H4 (cell line): ENCODE measurements at regions not wholly inside any gene's neighbourhood (a gene's known extent, or its start where the extent isn't known, plus 50 kb on each side); places are given as distances from the start of the nearest gene placed in this dataset.

Experiments used
- DNase-seq: peaks from one replicate; pipeline ENCODE4 v3.0.0-alpha.2; 2015; ENCODE audit warnings: low spot score

GRCh38 chr17:6325051-6325450 is 109.9 kb downstream of the AIPL1 start:
- DNase-seq = no peak

- DNase-seq = peak; percentile 12
These were observed 111.1 kb downstream of the AIPL1 start for GRCh38 chr17:6323626-6324356.

GRCh38 chr17:6322316-6322715 is 112.6 kb downstream of the AIPL1 start:
- no peak for DNase-seq

DNA sequence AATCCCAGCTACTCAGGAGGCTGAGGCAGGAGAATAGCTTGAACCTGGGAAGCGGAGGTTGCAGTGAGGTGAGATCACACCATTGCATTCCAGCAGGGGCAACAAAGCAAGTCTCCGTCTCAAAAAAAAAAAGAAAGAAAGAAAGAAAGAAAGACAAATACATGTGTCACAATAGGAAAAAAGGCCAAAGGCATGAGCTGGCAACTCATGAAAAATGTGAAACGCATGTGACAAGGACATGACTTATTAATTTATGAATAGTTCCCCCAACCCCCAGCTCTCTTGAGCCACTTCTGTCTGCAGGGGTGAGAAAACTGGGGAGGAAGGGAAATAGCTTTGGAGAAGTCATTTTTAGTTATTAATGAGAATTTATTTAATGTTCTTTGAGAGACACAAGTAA is 120.6 kb downstream of the AIPL1 start:
- no peak for DNase-seq

DNA sequence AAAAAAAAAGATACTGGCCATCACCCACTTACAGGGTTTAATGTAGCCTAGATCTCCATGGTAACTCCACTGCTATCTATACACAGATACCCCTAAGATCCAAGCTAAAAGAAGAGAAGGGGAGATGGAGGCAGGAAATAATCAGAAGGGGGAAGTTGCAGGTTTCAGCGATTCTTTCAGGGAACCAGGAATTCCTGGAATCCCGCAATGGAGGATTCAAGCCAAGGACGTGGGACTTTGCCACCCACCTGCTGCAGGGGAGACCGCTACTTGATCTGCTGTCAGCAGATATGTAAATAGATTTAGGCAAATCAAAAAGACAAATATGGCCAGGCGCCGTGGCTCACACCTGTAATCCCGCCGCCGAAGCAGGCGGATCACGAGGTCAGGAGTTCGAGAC is 121.1 kb downstream of the AIPL1 start:
- DNase-seq = no peak

GRCh38 chr17:6306820-6307219 is 128.1 kb downstream of the AIPL1 start:
- DNase-seq = no peak

- DNase-seq = no peak
These were observed 129.1 kb downstream of the AIPL1 start for GRCh38 chr17:6305613-6306360.

DNA sequence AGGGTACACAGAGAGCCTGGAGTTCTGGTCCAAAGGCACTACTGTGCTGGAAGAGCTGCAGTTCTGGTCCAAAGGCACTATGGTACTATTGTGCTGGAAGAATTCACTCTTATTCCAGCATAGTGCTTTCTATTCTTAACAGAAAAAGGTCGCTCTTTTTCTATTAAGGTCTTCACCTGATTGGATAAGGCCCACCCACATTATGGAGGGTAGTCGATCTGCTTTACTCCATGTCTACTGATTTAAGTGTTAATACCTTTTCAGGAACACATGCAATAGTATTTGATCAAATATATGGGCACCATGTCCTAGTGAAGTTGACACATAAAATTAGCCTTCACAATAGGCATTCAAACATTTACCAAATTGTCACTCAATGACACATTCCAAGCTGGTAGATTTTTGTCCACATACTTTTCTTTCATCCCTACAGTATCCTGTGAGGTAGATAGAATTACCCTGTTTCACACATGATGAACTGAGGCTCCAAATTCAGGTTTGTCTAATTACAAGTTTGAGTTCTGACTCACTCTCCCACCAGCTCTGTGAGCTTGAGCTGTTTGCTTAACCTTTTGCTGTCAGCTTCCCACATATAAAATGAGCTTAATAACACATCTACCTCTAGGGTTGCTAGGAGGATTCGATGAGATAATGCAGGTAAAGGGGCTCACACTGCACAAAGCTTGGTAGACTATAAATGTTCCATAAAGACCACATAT is 129.9 kb downstream of the AIPL1 start:
- DNase-seq = no peak

DNA sequence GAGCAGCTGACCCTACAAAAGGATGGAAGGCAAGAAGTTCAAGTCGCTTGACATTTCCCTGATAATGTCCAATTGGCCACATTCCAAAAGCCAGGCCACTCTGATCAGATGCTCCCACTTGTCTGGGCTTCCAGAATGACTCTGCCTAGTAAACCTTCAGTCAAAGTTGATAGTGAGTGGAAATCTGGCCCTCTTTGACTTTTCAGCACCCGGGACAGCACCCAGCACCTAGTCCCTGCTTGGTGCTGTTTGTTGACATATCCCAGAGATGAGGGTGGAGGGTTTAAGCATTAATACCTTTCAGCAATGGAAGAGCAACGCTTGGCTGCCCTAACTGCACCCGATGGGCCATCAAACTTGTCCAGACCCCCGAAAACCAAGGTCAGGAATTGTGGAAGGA is 131.3 kb downstream of the AIPL1 start:
- DNase-seq = no peak

GRCh38 chr17:6299275-6299674 is 135.6 kb downstream of the AIPL1 start:
- DNase-seq = no peak

DNA sequence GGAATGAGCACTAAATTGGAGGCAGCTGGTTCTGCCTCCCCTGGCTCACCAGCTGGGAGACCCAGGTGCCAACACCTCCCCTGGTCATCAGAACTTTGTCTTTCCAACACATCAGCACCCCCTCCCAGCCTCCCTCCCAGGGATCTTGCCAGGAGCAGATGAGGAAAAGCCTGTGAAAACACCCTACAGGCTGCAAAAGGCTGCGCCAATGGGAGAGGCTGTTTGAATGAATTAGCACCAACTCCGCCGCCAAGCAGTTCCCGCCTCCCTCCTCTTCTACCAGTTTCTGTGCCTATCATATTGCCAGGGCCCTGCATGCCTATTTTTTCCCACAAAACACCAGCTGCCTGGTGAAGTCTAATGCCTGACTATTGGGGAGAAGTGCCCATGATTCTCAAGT is 137.0 kb downstream of the AIPL1 start:
- DNase-seq = no peak

DNA sequence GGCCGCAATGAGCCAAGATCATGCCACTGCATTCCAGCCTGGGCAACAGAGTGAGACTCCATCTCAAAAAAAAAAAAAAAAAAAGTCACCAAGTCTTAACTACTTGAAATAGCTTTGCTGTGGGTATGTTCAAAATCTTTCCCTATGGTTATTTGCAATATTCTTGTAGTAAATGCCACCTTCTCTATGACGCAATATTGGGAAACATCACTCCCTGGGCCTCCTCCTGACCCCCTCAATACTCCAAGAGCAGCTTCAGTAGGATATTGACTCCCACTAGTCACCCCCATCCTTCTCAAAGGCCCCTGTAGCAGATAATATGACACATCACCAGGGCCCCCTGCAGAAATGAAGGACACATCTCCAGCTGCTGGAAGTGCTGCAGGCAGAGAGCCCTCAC is 137.8 kb downstream of the AIPL1 start:
- no peak for DNase-seq

DNA sequence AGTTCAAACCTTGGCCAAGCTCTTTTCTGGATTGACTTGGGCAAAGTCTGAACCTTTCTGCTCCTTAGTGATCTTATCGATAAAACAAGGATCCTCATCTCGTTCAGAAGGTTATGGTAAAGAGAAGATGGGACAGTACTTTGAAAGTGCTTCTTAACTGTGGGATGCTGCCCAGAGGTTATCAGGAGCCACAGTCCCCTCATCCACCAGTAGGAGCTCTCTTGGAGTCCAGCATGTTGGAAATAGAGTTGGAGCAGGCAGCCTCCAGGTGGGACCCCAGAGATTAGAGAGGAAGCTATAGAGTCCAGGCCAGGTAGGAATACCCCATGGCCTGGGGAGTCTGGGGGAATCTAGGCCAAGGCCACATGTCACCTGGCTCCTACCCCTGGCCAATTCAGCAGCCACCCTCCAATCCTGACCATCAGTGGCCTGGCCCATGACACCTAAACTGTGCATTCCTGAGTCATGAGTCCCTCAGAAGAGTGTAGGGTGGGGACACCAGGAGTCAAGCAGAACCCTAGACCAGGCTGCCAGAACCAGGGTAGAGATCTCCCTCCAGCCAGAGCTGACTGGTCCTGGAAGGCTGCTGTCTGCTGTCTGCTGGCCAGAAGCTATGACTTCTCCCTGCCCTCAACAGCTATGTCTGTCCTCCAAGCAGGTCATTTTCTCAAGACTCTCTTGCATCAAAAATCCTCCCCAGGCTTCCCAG is 144.3 kb downstream of the AIPL1 start:
- no peak for DNase-seq

GRCh38 chr17:6286233-6286632 is 148.7 kb downstream of the AIPL1 start:
- no peak for DNase-seq

DNA sequence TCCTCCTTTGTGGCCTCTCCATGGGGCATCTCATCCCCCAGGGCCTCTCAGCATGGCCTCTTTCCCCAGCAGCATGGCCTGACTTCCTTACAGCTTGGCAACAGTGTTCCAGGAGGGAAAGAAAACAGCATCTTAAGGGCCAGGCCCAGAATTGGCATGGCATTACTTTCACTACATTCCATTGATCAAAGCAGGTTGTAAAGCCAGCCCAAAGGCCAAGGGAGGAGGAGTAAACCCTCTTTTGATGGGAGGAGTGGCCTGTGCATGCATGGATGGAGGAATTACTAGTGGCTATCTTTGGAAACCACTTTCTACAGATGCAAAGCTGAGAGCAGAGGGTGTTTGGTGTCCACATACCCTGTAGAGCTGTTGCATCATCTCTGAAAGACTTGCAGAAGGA is 149.4 kb downstream of the AIPL1 start:
- DNase-seq = no peak

- DNase-seq = no peak
These were observed 155.3 kb downstream of the AIPL1 start for GRCh38 chr17:6279659-6280058.

DNA sequence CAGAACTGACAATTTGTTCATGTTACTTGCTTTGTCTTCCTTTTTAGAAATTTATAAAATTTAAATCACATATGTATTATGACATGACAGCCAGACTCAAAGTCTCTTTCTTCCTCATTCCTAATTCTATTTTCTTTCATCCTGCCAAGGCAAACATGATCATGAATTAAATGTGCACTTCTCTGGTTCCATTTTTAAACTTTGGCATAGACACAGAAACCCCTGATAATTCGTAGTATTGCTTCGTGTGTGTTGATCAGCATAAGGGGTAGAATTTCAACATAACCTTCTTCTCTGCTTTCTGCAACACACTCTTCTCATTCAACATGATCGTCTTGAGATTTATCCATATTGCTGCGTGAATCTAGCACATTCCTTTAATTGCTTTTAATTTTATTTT is 156.5 kb downstream of the AIPL1 start:
- DNase-seq = no peak

DNA sequence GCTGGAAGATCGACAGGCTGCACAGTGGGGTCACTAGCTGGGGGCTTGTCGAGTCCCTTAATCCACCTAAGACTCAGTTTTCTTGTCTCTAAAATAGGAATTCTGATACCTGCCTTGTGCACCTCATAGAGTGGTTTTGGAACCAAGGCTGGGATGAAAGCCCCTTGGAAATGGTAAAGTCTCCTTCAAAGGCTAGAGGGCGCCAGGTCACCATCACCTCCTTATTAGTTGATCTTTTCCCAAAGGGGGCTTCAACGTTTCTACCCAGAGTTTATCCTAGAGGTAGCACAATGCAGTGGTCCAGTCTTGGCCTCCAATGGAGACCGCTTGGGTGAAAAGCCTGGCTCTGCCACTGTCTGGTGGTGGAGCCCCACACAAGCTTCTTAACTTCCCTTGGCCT is 158.2 kb downstream of the AIPL1 start:
- DNase-seq = no peak

- no peak for DNase-seq
These were observed 160.6 kb downstream of the AIPL1 start for GRCh38 chr17:6274310-6274709.

- DNase-seq = peak; percentile 12
These were observed 165.4 kb downstream of the AIPL1 start for GRCh38 chr17:6269478-6269877.

GRCh38 chr17:6261466-6261865 is 173.5 kb downstream of the AIPL1 start:
- no peak for DNase-seq

GRCh38 chr17:6259899-6260298 is 175.0 kb downstream of the AIPL1 start:
- DNase-seq = no peak
